OCI-LY3 (cell line): ENCODE measurements at regions not wholly inside any gene's neighbourhood (a gene's known extent, or its start where the extent isn't known, plus 50 kb on each side); places are given as distances from the start of the nearest gene placed in this dataset.

Experiments used
- H2AFZ ChIP-seq: fragments of 200-600, 300-600 bp; shearing (Covaris generic); 2 replicates; pipeline ENCODE4 v1.6.0; 2014; ENCODE audit warnings: antibody characterized with exemption, low read depth, low read length
- H3K27ac ChIP-seq: fragments of 200-600, 300-600 bp; sonication (generic); 2 replicates; pipeline ENCODE4 v1.5.1; 2014; ENCODE audit warnings: mild to moderate bottlenecking, low read length, moderate library complexity, mixed read lengths
- H3K27me3 ChIP-seq: fragments of 200-600, 300-600 bp; sonication (generic); 2 replicates; pipeline ENCODE4 v1.6.1; 2014; ENCODE audit warnings: low read depth, low read length, mixed read lengths
- H3K36me3 ChIP-seq: fragments of 200-600, 300-600 bp; sonication (generic); replicated peaks from 2 replicates; pipeline ENCODE3; 2014; ENCODE audit warnings: low read depth, low read length, mixed read lengths
- H3K4me1 ChIP-seq: fragments of 300-600, 200-600 bp; sonication (generic); 2 replicates; pipeline ENCODE4 v1.6.1; 2014; ENCODE audit warnings: low read length, mixed read lengths
- H3K4me2 ChIP-seq: fragments of 200-600, 300-600 bp; sonication (generic); 2 replicates; pipeline ENCODE4 v1.6.1; 2014; ENCODE audit warnings: low read length, mixed read lengths
- H3K4me3 ChIP-seq: fragments of 300-600, 200-600 bp; sonication (generic); 2 replicates; pipeline ENCODE4 v1.5.1; 2014; ENCODE audit warnings: antibody characterized with exemption, mild to moderate bottlenecking, low read length, moderate library complexity
- H3K79me2 ChIP-seq: fragments of 300-600, 200-600 bp; shearing (Covaris generic); 2 replicates; pipeline ENCODE4 v1.6.1; 2014; ENCODE audit warnings: mild to moderate bottlenecking, low read length, mixed read lengths
- H3K9ac ChIP-seq: fragments of 300-600, 200-600 bp; shearing (Covaris generic); 2 replicates; pipeline ENCODE4 v1.6.0; 2014; ENCODE audit warnings: mild to moderate bottlenecking, low read length, moderate library complexity
- H3K9me3 ChIP-seq: fragments of 200-600, 300-600 bp; shearing (Covaris generic); 2 replicates; pipeline ENCODE4 v1.6.1; 2014; ENCODE audit warnings: low read length, mixed read lengths; ENCODE audit not compliant: insufficient read depth
- H4K20me1 ChIP-seq: fragments of 200-600, 300-600 bp; sonication (generic); 2 replicates; pipeline ENCODE4 v1.6.1; 2016; ENCODE audit warnings: low read length, mixed read lengths; ENCODE audit not compliant: insufficient read depth
- EZH2phosphoT487 ChIP-seq: fragments of 200-600 bp; shearing (Covaris generic); IDR thresholded peaks from 2 replicates; pipeline ENCODE4 v1.6.1; 2018; ENCODE audit warnings: antibody characterized with exemption, mixed run types, low read depth
- TF ChIP-seq, protein P1 (sequence below): fragments of 200-600, 300-600 bp; sonication (generic); IDR thresholded peaks from 2 replicates; pipeline ENCODE4 v1.5.1; 2014; ENCODE audit warnings: antibody characterized with exemption, low read length, low read depth

DNA sequence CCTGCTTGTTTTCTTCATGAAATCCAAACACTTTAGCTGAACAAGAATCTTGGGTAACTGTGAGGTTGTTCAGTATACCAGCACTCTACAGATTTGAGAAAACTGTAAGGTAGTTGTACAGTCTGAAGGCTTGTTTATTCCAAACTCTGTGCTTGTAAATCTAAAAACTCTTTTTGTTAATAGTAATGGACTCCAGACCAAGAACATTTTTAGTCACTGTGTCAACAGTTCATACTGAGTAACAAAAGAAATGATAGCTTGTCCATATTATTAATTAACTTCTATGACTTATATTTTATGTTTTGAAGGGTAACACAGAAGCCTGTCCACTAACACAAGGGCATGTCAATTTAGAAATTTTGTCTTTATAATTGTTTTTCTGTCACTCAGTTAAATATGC is 72.2 kb upstream of the KYNU start:
- no peaks in the 10 kb centered on the region for H3K9me3 ChIP-seq
- no peak overlapping the region for H2AFZ ChIP-seq
- H4K20me1 ChIP-seq, result no peaks in the 10 kb centered on the region
- no peaks in the 10 kb centered on the region for H3K4me1 ChIP-seq
- TF ChIP-seq, protein P1, sequence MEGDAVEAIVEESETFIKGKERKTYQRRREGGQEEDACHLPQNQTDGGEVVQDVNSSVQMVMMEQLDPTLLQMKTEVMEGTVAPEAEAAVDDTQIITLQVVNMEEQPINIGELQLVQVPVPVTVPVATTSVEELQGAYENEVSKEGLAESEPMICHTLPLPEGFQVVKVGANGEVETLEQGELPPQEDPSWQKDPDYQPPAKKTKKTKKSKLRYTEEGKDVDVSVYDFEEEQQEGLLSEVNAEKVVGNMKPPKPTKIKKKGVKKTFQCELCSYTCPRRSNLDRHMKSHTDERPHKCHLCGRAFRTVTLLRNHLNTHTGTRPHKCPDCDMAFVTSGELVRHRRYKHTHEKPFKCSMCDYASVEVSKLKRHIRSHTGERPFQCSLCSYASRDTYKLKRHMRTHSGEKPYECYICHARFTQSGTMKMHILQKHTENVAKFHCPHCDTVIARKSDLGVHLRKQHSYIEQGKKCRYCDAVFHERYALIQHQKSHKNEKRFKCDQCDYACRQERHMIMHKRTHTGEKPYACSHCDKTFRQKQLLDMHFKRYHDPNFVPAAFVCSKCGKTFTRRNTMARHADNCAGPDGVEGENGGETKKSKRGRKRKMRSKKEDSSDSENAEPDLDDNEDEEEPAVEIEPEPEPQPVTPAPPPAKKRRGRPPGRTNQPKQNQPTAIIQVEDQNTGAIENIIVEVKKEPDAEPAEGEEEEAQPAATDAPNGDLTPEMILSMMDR, result no peak
- H3K9ac ChIP-seq, result no peak overlapping the region
- H3K79me2 ChIP-seq, result no peaks in the 10 kb centered on the region
- H3K4me3 ChIP-seq, result no peak overlapping the region
- H3K27ac ChIP-seq, result no peak overlapping the region
- no peaks in the 10 kb centered on the region for H3K27me3 ChIP-seq
- no peaks in the 10 kb centered on the region for H3K36me3 ChIP-seq
- H3K4me2 ChIP-seq, result no peak overlapping the region

DNA sequence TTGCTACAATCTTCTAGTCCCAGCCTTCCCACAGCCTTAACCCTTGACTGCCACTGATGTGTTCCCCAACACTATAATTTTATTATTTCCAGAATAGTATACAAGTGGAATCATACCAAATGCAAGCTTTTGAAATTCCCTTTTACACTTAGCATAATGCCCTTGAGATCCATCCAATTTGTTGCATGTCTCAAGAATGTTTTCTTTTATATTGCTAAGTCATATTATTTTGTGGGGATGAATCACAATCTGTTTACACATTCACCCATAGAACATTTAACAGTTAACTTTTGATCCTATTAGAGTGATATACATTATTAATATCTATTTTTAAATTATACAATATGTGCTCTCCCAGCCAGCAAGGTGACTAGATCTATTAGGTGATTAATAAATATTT is 74.3 kb upstream of the KYNU start:
- Histone ChIP-seq H3K27ac (no peak overlapping the region), H3K27me3 (no peaks in the 10 kb centered on the region), H3K4me3 (no peak overlapping the region), H3K4me1 (no peaks in the 10 kb centered on the region), H4K20me1 (no peaks in the 10 kb centered on the region), H3K36me3 (no peaks in the 10 kb centered on the region), H2AFZ (no peak overlapping the region), H3K4me2 (no peak overlapping the region), H3K79me2 (no peaks in the 10 kb centered on the region), H3K9ac (no peak overlapping the region), H3K9me3 (no peaks in the 10 kb centered on the region)
- TF ChIP-seq, protein P1, result no peak
- no peak for TF ChIP-seq EZH2phosphoT487

DNA sequence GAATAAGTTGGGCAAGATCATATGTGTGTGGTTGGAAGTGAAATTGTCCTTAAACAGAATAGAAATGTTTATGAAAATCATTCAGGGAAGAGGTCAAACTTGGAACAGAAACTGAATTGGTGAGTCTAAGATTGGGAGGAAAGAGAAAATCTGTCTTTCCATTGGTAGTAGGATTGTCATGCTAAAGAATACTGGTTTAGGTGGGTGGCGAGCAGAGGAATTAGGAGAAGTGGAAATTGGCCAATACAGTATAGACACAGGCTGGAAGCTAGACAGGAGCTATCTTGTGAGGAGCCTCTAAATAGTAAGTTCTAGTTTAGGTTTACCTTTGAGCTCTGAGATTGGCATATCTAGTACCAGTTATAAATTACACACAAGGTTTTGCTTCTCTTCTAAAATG is 80.9 kb upstream of the KYNU start:
- TF ChIP-seq EZH2phosphoT487, result no peak
- TF ChIP-seq, protein P1, result no peak

DNA sequence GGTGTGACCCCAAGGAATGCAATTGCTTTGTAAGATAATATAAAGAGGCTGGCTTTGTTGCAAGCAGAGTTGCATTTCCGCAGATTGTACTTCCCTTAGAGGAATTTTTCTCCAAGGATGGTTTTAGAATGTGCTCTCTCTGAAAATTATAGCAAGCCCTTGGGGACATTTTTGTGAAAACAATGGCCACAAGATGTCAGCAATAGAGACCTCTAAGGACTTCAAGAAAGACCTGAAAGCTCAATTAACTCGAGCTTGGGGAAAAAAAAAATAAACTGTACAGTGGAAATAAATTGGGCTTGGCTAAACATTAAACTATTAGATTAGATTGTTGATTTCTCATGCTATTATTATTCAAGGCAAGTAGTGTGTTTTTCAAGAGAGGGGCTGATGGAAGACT is 81.3 kb upstream of the KYNU start:
- Histone ChIP-seq H3K4me3 (no peak overlapping the region), H3K36me3 (no peaks in the 10 kb centered on the region), H4K20me1 (no peaks in the 10 kb centered on the region), H3K9ac (no peak overlapping the region), H3K27me3 (no peaks in the 10 kb centered on the region), H3K4me2 (no peak overlapping the region), H3K27ac (no peak overlapping the region), H3K4me1 (no peaks in the 10 kb centered on the region), H3K9me3 (no peaks in the 10 kb centered on the region), H3K79me2 (no peaks in the 10 kb centered on the region), H2AFZ (no peak overlapping the region)
- TF ChIP-seq, protein P1, result peak; percentile 13; the same call in 1 of the 2 replicates
- no peak for TF ChIP-seq EZH2phosphoT487

More for the DNA sequence above, 80.9 kb upstream of the KYNU start:
- Histone ChIP-seq H3K36me3 (no peaks in the 10 kb centered on the region), H3K4me2 (no peak overlapping the region), H3K4me1 (no peaks in the 10 kb centered on the region), H3K79me2 (no peaks in the 10 kb centered on the region), H3K27me3 (no peaks in the 10 kb centered on the region), H4K20me1 (no peaks in the 10 kb centered on the region), H3K9me3 (no peaks in the 10 kb centered on the region), H3K4me3 (no peak overlapping the region), H3K9ac (no peak overlapping the region), H2AFZ (no peak overlapping the region), H3K27ac (no peak overlapping the region)
